Progenitor cell of endocrine pancreas (in vitro differentiated cells): ENCODE measurements at regions not wholly inside any gene's neighbourhood (a gene's known extent, or its start where the extent isn't known, plus 50 kb on each side); places are given as distances from the start of the nearest gene placed in this dataset.
"Not testable (repeated sequence)": the region's sequence is repeated elsewhere in the genome, so short reads cannot be mapped to it uniquely, and the experiment has no call there.

Experiments
- DNase-seq: peaks from one replicate; pipeline ENCODE4 v3.0.0; 2021; ENCODE audit warnings: low spot score; ENCODE audit not compliant: unreplicated experiment
- H3K27ac Mint-ChIP-seq: 2 replicates; pipeline ENCODE4 v1.8.0; 2021; ENCODE audit warnings: mild to moderate bottlenecking, moderate library complexity, mixed read lengths
- H3K27me3 Mint-ChIP-seq: 2 replicates; pipeline ENCODE4 v1.8.0; 2021; ENCODE audit warnings: mixed read lengths
- H3K36me3 Mint-ChIP-seq: 2 replicates; pipeline ENCODE4 v1.8.0; 2022; ENCODE audit warnings: mixed read lengths; ENCODE audit not compliant: insufficient read depth
- H3K4me1 Mint-ChIP-seq: 2 replicates; pipeline ENCODE4 v1.8.0; 2021; ENCODE audit warnings: low read depth, mixed read lengths
- H3K4me3 Mint-ChIP-seq: 2 replicates; pipeline ENCODE4 v1.8.0; 2021; ENCODE audit warnings: low read depth, mild to moderate bottlenecking, moderate library complexity, mixed read lengths
- H3K9me3 Mint-ChIP-seq: 2 replicates; pipeline ENCODE4 v1.8.0; 2021; ENCODE audit warnings: low read depth, mixed read lengths
- CTCF ChIP-seq: fragments of 200-600 bp; sonication (generic); IDR thresholded peaks from one replicate; pipeline ENCODE4 v1.5.0; 2021; ENCODE audit warnings: antibody characterized with exemption, mild to moderate bottlenecking; ENCODE audit not compliant: unreplicated experiment

DNA sequence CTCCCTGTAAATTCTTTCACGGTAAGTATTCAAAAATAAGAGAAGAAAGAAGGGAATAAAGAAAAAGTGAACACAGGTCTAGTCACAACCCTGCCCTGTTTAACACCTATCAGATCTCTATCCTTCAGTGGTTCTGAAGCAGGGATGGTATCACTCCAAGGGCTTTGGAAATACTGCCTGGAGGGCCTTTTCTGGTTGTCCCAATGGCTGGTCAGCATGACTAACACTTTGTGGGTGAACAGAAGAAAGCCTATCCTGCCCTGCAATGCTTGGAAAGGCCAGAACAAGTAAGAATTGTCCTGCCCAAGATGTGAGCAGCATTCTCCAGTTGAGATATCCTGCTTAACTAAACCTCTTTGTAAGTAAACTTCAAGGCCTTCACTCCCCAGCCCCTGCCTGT, 124.9 kb downstream of the TMEM167A start:
- no peak overlapping the region for H3K27ac Mint-ChIP-seq
- no peak for TF ChIP-seq CTCF
- no peaks in the 10 kb centered on the region for H3K27me3 Mint-ChIP-seq
- peaks cover 24% of the 10 kb centered on the region for H3K9me3 Mint-ChIP-seq
- H3K36me3 Mint-ChIP-seq: peaks cover 3% of the 10 kb centered on the region
- peaks cover 7% of the 10 kb centered on the region for H3K4me1 Mint-ChIP-seq
- H3K4me3 Mint-ChIP-seq: no peak overlapping the region
- no peak for DNase-seq

DNA sequence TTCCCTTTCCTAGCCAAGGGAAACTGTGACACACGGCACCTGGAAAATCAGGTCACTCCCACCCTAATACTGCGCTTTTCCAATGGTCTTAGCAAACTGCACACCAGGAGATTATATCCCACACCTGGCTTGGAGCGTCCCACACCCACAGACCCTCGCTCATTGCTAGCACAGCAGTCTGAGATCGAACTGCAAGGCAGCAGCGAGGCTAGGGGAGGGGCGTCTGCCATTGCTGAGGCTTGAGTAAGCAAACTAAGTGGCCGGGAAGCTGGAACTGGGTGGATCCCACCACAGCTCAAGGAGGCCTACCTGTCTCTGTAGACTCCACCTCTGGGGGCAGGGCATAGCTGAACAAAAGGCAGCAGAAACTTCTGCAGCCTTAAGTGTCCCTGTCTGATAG, 132.9 kb downstream of the TMEM167A start:
- not testable (repeated sequence) for H3K27me3 Mint-ChIP-seq, H3K4me3 Mint-ChIP-seq, H3K4me1 Mint-ChIP-seq, H3K27ac Mint-ChIP-seq, H3K36me3 Mint-ChIP-seq, DNase-seq
- H3K9me3 Mint-ChIP-seq: peaks cover 17% of the 10 kb centered on the region

GRCh38 chr5:82942083-82942881, 134.9 kb downstream of the TMEM167A start:
- H3K27ac Mint-ChIP-seq: no peak overlapping the region
- H3K36me3 Mint-ChIP-seq: peaks cover 3% of the 10 kb centered on the region
- no peaks in the 10 kb centered on the region for H3K27me3 Mint-ChIP-seq
- no peak for DNase-seq
- H3K9me3 Mint-ChIP-seq: peaks cover 10% of the 10 kb centered on the region
- H3K4me3 Mint-ChIP-seq: no peak overlapping the region
- no peak for TF ChIP-seq CTCF
- no peaks in the 10 kb centered on the region for H3K4me1 Mint-ChIP-seq

GRCh38 chr5:82938901-82939725, 138.1 kb downstream of the TMEM167A start:
- Mint-ChIP-seq H3K4me3 (no peak overlapping the region), H3K27me3 (no peaks in the 10 kb centered on the region), H3K9me3 (peaks cover 3% of the 10 kb centered on the region), H3K36me3 (peaks cover 1% of the 10 kb centered on the region), H3K4me1 (no peaks in the 10 kb centered on the region), H3K27ac (no peak overlapping the region)
- TF ChIP-seq CTCF: no peak
- DNase-seq: no peak

DNA sequence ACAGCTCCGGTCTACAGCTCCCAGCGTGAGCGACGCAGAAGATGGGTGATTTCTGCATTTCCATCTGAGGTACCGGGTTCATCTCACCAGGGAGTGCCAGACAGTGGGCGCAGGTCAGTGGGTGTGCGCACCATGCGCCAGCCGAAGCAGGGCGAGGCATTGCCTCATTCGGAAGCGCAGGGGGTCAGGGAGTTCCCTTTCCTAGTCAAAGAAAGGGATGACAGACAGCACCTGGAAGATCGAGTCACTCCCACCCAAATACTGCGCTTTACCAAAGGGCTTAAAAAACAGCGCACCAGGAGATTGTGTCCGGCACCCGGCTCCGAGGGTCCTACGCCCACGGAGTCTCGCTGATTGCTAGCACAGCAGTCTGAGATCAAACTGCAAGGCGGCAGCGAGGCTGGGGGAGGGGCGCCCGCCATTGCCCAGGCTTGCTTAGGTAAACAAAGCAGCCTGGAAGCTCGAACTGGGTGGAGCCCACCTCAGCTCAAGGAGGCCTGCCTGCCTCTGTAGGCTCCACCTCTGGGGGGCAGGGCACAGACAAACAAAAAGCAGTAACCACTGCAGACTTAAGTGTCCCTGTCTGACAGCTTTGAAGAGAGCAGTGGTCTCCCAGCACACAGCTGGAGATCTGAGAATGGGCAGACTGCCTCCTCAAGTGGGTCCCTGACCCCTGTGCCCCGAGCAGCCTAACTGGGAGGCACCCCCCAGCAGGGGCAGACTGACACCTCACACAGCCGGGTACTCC, 144.5 kb downstream of the TMEM167A start:
- H3K4me1 Mint-ChIP-seq, H3K4me3 Mint-ChIP-seq, H3K9me3 Mint-ChIP-seq, DNase-seq, H3K27ac Mint-ChIP-seq, H3K27me3 Mint-ChIP-seq, H3K36me3 Mint-ChIP-seq: not testable (repeated sequence)

DNA sequence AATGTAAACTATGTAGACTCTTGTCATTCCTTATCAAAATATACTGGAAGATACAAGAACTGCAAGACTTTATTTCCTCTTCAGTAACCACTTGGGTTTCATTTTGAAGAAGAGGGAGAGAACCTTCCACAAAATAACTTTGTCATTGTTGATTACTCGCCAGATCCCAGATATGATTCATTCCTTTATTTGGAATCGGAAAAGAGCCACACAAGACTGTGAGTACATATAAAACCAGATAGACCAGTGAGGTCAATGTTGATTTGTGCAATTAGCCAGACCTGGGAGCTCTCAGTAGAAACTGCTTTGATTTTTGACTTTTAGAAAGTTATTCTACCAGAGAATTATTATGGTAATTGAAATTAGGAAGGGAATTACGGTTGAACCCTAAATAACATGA, 146.1 kb downstream of the TMEM167A start:
- no peak for DNase-seq
- Mint-ChIP-seq H3K4me3 (no peak overlapping the region), H3K27ac (no peak overlapping the region), H3K27me3 (no peaks in the 10 kb centered on the region), H3K9me3 (peaks cover 7% of the 10 kb centered on the region), H3K36me3 (peaks cover 1% of the 10 kb centered on the region), H3K4me1 (no peaks in the 10 kb centered on the region)
- TF ChIP-seq CTCF: no peak
